Peyer's patch (tissue), 4 donors: ENCODE measurements at regions not wholly inside any gene's neighbourhood (a gene's known extent, or its start where the extent isn't known, plus 50 kb on each side); places are given as distances from the start of the nearest gene placed in this dataset.

Source experiments
- DNase-seq, 3 donors: peaks; one replicate each; pipeline ENCODE4 v3.0.0-alpha.2; 2017 to 2019
- H3K27ac ChIP-seq, 4 donors: fragments of 200-600 bp; sonication (generic); one replicate each; pipeline ENCODE4 v1.5.1; 2016 to 2019
- H3K27me3 ChIP-seq, 2 donors: fragments of 200-600 bp; sonication (generic); one replicate each; pipeline ENCODE4 v1.5.1; 2019
- H3K36me3 ChIP-seq, 3 donors: fragments of 200-600 bp; sonication (generic); one replicate each; pipeline ENCODE4 v1.5.1; 2016 to 2019
- H3K4me1 ChIP-seq, 4 donors: fragments of 200-600 bp; sonication (generic); one replicate each; pipeline ENCODE4 v1.5.1; 2016 to 2019
- H3K4me3 ChIP-seq, 4 donors: fragments of 200-600 bp; sonication (generic); 1 replicate in 3 of 4; 2 replicates in 1 of 4; pipeline ENCODE4 v1.5.1; 2016 to 2019; ENCODE audit warnings: mild to moderate bottlenecking in 1 of 4
- H3K9me3 ChIP-seq, 4 donors: fragments of 200-600 bp; sonication (generic); one replicate each; pipeline ENCODE4 v1.5.1; 2016 to 2019; ENCODE audit warnings: mild to moderate bottlenecking in 1 of 4
- POLR2A ChIP-seq, 2 donors: fragments of 450-650 bp; IDR thresholded peaks; one replicate each; pipeline ENCODE4 v1.5.1; 2017; ENCODE audit warnings: antibody characterized with exemption in 2 of 2, mild to moderate bottlenecking in 2 of 2, moderate library complexity in 2 of 2
- TF ChIP-seq, protein P1 (sequence below), 6 experiments: fragments of 450-650 bp in 4 of 6; fragments of 200-600 bp in 2 of 6; sonication (generic) in 1 of 6; IDR thresholded peaks; one replicate each; pipeline ENCODE4 v1.5.1; 2017 to 2019; ENCODE audit warnings: antibody characterized with exemption in 6 of 6, mild to moderate bottlenecking in 3 of 6, moderate library complexity in 1 of 6

DNA sequence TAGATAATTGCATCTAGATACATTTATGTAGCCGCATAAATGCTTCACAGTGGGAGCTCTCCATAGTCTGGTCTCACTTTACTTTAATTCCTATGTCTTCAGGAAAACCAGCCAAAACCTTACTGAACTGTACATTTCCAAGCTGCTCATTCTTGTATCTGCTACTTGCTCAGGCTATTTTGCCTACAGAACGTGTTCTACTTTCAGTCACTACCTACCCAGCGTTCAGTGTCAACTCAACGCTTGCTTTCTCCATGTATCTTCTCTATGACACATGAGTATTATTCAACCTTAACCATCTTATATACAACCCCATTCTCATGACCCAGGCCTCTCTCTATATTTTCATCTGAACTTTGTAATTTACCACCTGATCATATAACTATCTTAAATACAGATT, 101.9 kb downstream of the KLF12 start:
- Histone ChIP-seq H3K36me3 (no peaks in the 10 kb centered on the region), H3K4me1 (peaks cover 0 to 6% (median 1%) of the 10 kb centered on the region in 4 donors), H3K4me3 (no peak overlapping the region), H3K27ac (no peak overlapping the region), H3K27me3 (no peaks in the 10 kb centered on the region), H3K9me3 (no peaks in the 10 kb centered on the region)
- no peak for TF ChIP-seq POLR2A (IDR thresholded peaks at IDR 0.05)
- TF ChIP-seq, protein P1, sequence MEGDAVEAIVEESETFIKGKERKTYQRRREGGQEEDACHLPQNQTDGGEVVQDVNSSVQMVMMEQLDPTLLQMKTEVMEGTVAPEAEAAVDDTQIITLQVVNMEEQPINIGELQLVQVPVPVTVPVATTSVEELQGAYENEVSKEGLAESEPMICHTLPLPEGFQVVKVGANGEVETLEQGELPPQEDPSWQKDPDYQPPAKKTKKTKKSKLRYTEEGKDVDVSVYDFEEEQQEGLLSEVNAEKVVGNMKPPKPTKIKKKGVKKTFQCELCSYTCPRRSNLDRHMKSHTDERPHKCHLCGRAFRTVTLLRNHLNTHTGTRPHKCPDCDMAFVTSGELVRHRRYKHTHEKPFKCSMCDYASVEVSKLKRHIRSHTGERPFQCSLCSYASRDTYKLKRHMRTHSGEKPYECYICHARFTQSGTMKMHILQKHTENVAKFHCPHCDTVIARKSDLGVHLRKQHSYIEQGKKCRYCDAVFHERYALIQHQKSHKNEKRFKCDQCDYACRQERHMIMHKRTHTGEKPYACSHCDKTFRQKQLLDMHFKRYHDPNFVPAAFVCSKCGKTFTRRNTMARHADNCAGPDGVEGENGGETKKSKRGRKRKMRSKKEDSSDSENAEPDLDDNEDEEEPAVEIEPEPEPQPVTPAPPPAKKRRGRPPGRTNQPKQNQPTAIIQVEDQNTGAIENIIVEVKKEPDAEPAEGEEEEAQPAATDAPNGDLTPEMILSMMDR (IDR thresholded peaks at IDR 0.05): no peak
- DNase-seq: no peak

DNA sequence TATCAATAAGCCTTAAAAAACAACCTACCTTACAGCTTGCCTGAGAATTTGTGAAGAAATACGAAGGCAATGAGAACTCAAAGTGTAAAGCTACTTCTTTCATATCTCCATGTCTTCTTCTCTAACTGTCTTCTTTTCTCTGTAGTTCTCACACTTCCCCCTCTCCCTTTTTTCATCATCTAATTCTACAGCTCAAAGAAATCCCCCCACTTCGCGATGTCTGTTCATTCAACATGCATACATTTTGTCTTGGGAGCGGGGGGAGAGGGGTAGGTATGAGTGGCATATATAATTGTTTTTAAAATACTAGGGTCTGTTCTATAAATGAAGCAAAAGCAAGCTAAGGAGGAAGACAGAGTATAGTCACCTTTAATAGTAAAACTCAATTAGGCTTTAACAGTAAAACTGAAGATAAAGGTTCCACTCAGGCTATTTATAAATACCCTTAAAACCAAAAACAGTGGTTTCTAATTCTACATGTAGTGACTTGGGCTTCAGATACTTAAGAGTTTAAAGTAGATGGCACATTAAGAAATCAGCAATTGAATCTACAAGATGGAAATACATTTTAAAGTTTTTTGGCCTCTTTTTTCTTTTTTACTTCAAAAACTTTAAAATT, 106.9 kb downstream of the KLF12 start:
- H3K27me3 ChIP-seq: no peaks in the 10 kb centered on the region
- no peaks in the 10 kb centered on the region for H3K36me3 ChIP-seq
- no peak for DNase-seq
- H3K9me3 ChIP-seq: no peaks in the 10 kb centered on the region
- peaks cover 0 to 6% (median 1%) of the 10 kb centered on the region in 4 donors for H3K4me1 ChIP-seq
- H3K4me3 ChIP-seq: no peak overlapping the region
- TF ChIP-seq POLR2A (IDR thresholded peaks at IDR 0.05): no peak
- TF ChIP-seq, protein P1 (IDR thresholded peaks at IDR 0.05): no peak
- peak overlapping the region in 3 of 4 donors; percentile 28 to 69 (median 29) for H3K27ac ChIP-seq

DNA sequence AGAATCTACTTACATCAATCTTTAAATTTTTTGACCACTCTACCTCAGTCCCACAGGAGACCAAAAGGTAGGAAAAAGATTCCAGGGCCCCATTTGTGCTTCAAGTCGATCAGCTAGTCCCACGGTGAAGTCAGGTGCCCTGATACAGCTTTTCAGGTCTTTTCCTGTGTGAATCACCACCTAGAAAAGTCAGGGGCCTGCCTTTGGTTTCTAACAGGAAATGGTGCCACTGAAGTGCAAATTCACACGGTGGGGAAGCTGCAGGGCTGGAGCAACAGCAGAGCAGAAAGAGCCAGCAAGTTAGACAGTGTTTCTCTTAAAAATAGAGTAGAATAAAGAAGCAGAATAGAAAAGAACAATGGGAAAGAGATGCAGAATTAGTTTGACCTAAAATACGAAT, 107.5 kb downstream of the KLF12 start:
- no peak for TF ChIP-seq POLR2A (IDR thresholded peaks at IDR 0.05)
- TF ChIP-seq, protein P1 (IDR thresholded peaks at IDR 0.05): no peak
- peak in 2 of 3 donors; percentile 78 to 83 for DNase-seq
- no peaks in the 10 kb centered on the region for H3K27me3 ChIP-seq
- H3K4me1 ChIP-seq: peaks cover 0 to 12% (median 1%) of the 10 kb centered on the region in 4 donors
- H3K4me3 ChIP-seq: no peak overlapping the region
- no peaks in the 10 kb centered on the region for H3K9me3 ChIP-seq
- no peaks in the 10 kb centered on the region for H3K36me3 ChIP-seq
- peak overlapping the region in 3 of 4 donors; percentile 28 to 69 (median 29) for H3K27ac ChIP-seq

DNA sequence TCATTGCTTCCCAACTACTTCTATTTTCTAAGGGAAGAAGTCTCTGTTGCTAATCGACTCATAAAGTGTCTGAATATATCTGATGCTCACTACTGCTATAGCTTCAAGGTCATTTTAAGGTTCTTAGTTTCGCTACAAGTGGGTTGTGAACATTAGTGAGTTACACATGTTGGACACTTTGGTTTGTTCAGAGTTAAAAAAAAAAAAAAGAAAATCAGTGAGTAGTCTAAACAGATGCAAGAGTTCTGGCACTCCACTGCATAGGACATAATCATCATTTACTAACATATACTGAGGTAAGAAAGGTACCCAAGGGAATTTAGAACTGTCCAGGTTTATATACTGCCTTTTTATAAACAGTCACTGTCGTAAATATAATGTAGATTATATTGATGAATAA, 108.8 kb downstream of the KLF12 start:
- DNase-seq: no peak
- no peak overlapping the region for H3K4me3 ChIP-seq
- H3K36me3 ChIP-seq: no peaks in the 10 kb centered on the region
- H3K4me1 ChIP-seq: peaks cover 0 to 12% (median 1%) of the 10 kb centered on the region in 4 donors
- no peaks in the 10 kb centered on the region for H3K27me3 ChIP-seq
- H3K27ac ChIP-seq: peak overlapping the region in 1 of 4 donors; percentile 21
- no peaks in the 10 kb centered on the region for H3K9me3 ChIP-seq
- TF ChIP-seq POLR2A (IDR thresholded peaks at IDR 0.05): no peak
- TF ChIP-seq, protein P1 (IDR thresholded peaks at IDR 0.05): no peak

DNA sequence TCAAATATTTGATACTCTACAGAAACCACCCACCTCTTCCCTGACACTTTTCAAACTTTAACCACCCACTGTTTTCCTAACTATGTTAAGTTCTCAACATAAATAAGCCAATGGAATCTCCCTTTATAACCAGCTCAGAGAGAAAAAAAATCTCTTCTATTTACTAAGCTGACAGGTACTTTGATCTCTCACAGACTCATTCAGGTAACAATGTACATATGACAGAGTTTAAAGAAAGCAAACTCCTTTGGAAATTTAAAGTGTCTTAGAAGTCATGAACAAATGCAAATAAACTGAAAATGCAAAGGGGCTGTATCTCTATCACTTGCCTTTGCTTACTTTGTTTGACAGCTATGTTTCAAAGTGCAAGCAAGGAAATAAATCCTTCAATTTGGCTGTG, 109.3 kb downstream of the KLF12 start:
- TF ChIP-seq, protein P1 (IDR thresholded peaks at IDR 0.05): no peak
- TF ChIP-seq POLR2A (IDR thresholded peaks at IDR 0.05): no peak
- peak overlapping the region in 1 of 4 donors; percentile 2 for H3K27ac ChIP-seq
- H3K4me1 ChIP-seq: peaks cover 0 to 10% (median 1%) of the 10 kb centered on the region in 4 donors
- H3K36me3 ChIP-seq: no peaks in the 10 kb centered on the region
- H3K27me3 ChIP-seq: no peaks in the 10 kb centered on the region
- no peak overlapping the region for H3K4me3 ChIP-seq
- H3K9me3 ChIP-seq: no peaks in the 10 kb centered on the region
- DNase-seq: no peak
